NCI-H2081 treated with DMSO at 0.1 percent for 48 hours (cell line): ENCODE measurements at regions not wholly inside any gene's neighbourhood (a gene's known extent, or its start where the extent isn't known, plus 50 kb on each side); places are given as distances from the start of the nearest gene placed in this dataset.

Source experiments
- DNase-seq: peaks from one replicate; lab custom pipeline; 2025; lab: John Stamatoyannopoulos, UW

GRCh38 chr16:52874042-52874441, 178.7 kb downstream of the CHD9NB start:
- no peak for DNase-seq

GRCh38 chr16:52872731-52873130, 180.0 kb downstream of the CHD9NB start:
- no peak for DNase-seq

GRCh38 chr16:52871481-52871880, 181.2 kb downstream of the CHD9NB start:
- no peak for DNase-seq

- DNase-seq, result no peak
Observed at GRCh38 chr16:52869243-52869642, 183.5 kb downstream of the CHD9NB start.

- no peak for DNase-seq
Observed at GRCh38 chr16:52863000-52863399, 189.7 kb downstream of the CHD9NB start.

- peak; percentile 1 for DNase-seq
Observed at GRCh38 chr16:52861614-52862022, 191.1 kb downstream of the CHD9NB start.

GRCh38 chr16:52855463-52855862, 197.2 kb downstream of the CHD9NB start:
- no peak for DNase-seq

DNA sequence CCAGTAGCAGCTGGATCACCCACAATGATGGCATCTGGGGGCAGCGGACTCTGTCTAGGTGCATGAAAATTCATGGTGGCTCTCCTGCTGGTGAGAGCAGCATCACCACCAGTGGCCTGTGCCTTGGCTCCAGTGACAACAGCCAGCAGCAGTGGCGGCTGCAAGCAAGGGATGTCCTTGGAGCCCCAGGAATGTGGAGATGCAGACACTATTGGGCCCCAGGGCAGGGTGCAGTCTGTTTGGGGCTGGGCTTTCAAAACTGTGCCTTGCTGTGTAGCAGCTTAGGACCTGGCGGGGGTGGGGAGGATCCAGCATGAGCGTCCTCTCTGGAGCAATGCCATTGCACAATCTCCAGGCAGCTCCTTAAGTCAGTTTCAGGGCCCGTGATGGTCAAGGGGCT, 199.7 kb downstream of the CHD9NB start:
- DNase-seq, result no peak

DNA sequence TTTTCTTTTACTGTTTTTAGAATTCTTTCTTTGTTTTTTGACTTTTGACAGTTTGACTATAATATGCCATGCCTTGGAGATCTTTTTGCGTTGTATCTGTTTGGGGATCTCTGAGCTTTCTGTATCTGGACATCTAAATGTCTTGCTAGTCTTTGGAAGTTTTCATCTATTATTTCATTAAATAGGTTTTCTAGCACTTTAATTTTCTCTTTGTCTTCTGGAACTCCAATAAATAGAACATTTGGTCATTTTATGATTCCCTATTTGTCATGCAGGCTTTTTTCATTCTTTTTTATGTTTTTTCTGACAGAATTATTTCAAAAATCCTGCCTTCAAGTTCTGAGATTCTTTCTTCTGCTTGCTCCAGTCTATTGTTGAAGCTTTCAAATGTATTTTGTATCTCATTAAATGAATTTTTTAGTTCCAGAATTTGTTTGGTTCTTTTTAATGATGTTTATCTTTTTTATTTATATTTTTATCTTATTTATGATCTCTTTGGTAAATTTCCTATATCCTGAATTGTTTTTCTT, 201.4 kb downstream of the CHD9NB start:
- no peak for DNase-seq

- DNase-seq, result no peak
Observed at GRCh38 chr16:52843381-52843780, 209.3 kb downstream of the CHD9NB start.

DNA sequence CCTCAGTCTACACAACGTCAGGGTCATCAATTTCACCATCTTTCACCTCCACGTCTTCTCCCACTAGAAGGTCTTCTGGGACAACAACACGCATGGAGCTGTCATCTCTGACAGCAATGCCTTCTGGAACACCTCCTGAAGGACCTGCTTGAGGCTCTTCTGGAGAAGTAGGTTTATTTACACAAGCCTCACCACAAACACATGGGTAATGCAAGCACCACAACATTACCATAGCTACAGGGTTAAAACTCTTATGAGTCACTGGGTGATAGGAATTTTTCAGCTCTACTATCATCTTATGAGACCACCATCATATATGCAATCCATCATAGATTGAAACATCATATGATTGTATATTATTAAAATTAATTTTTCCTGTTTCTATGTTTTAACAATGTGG, 215.4 kb downstream of the CHD9NB start:
- no peak for DNase-seq

- no peak for DNase-seq
Observed at GRCh38 chr16:52834736-52835465, 217.8 kb downstream of the CHD9NB start.

- no peak for DNase-seq
Observed at GRCh38 chr16:52832771-52833170, 219.9 kb downstream of the CHD9NB start.

GRCh38 chr16:52827456-52827855, 225.2 kb downstream of the CHD9NB start:
- DNase-seq, result no peak

DNA sequence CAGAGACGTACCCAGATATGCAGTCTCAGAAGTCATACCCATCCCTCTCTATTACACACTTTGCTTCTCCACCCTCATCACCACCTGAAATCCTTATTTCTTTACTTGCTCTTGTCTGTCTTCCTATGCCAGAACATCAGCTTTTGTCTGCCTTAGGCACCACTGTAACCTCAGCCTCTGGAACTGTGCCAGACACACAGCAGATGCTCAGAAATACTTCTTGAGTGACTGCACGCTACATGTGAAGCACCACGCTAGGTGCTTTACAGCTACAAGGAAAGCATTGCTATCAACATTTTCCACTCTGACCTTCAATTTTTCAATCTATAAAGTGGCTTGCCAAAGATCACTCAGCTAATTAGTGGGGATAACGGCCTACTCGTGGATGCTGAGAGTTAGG, 226.8 kb downstream of the CHD9NB start:
- DNase-seq, result no peak

DNA sequence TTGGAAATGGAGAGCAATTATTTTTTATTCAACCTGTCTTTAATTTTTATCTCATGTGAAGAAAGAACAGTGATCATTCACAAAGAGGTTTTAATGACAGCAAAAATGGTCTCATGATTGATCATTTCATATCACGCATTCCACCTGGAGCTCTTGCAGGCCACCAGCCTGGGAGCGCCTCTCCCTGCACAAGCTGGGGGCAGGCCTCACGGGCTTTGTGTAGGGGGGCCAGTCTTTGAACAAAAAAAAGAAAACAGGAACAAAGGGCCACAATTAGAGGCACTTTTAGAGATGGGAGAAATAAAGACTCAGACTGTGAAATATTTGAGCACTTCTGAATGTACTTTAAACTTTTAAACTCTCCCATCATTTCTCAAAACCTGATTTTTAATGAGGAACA, 232.9 kb downstream of the CHD9NB start:
- DNase-seq, result no peak

GRCh38 chr16:52819405-52819804, 233.3 kb downstream of the CHD9NB start:
- DNase-seq, result no peak

DNA sequence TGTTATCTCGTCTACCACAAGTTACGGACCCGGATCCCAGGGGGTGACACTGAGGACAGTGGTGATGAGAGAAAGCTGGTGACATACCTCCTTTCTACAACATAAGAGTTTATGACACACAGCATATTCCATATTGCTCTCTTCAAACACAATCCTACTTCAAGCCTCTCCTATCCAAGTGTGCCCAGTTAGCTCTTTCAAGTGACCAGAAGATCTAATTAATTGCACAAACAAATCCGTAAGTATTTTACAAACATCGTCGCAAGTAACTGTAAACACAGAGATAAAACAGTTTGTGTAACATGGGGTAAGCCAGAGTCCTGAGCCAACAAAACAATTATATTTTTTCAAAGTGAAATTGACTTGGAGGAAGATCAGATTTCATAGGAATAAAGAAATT, 235.0 kb downstream of the CHD9NB start:
- DNase-seq, result no peak

GRCh38 chr16:52816993-52817392, 235.7 kb downstream of the CHD9NB start:
- DNase-seq, result no peak

- no peak for DNase-seq
Observed at GRCh38 chr16:52812678-52813556, 239.8 kb downstream of the CHD9NB start.

DNA sequence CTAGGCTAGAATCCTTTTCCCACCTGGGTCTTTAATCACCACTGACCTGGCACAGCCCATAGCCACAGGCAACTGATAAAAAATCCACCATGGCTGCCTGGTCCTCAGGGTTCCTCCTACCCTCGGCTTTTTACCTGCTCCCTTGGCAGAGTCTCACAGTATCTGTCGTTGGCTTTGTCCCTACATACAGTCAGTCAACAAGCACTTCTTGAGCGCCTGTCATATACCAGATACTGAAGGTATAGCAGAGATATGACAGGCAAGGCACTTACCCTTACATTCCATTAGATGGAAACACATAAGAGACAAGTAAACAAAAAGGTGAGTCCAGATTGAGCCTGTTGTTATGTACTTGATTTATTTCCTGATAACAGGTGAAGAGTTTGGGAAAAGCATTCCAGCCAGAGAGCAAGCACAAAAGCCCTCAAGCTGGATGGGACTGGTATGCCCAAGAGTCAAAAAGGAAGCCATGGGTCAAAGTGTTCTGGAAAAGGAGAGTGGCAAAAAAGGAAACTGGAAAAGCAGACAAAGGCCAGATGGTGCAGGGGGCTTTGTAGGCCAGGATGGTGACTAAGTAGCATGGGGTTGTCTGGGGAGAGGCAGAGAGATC, 247.0 kb downstream of the CHD9NB start:
- DNase-seq, result no peak

GRCh38 chr16:52800432-52800831, 252.3 kb downstream of the CHD9NB start:
- DNase-seq, result no peak

DNA sequence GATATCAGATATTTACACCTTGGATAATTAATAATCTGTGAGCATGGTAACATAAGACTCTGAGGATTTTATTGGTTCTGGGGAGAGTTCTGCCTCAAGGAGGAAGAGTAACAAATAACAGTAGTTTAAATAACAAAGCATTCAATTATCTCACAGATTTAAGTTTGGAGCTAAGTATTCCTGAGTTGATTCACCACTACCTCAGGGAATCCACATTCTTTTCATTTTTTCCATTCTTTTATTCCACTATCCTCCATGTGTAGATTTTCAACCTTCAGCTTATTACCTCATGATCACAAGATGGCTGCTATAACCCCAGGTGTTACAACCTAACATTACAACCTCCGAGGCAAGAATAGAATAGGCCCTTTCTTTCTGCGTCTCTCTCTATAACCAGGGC, 252.2 kb upstream of the TOX3 start:
- no peak for DNase-seq
